Activated T-cell treated with anti-CD3 and anti-CD28 coated beads, Interleukin-2, amount 50 U/mL, for 1 hour (primary cell): ENCODE measurements at regions not wholly inside any gene's neighbourhood (a gene's known extent, or its start where the extent isn't known, plus 50 kb on each side); places are given as distances from the start of the nearest gene placed in this dataset.
"Not testable (repeated sequence)": the region's sequence is repeated elsewhere in the genome, so short reads cannot be mapped to it uniquely, and the experiment has no call there.

ENCODE experiments used
- DNase-seq: peaks from one replicate; pipeline ENCODE4 v3.0.0-alpha.2; 2020

DNA sequence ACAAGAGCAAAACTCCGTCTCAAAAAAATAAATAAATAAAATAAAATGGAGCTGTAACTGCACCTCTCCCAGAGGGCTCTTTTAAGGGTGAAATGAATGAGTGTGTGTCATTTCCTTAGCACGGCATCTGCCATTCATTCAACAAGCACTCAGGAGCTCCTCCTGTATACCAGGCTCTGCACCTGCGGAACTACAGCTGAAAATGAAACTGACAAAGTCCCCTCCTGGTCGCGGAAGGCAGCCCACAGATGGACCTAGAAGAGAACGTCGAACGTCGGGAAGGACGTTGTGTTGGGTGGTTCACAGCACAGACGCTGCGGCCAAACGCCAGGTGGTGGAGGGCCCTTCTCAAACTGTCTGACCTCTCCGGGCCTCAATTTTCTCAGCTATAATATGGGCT is 256.4 kb downstream of the TFAP2C start:
- no peak for DNase-seq

DNA sequence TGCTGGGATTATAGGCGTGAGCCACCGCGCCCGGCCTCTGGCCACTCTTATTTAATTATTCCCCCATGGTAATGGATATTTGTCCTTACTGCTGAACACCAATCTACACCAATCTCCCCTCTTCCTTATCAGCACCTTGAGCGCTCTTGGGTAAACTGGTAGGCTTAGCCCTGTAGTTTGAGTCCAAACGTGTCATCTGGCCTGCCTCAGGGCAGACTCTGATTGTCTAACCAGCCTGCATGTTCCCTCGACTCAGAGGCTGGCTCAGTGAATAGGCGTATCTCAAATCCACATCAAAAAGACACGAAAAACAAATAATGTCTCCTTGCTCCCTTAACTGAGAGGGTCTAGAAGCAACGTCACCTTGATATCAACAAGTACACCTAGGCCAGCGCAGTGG is 260.9 kb downstream of the TFAP2C start:
- DNase-seq = no peak

DNA sequence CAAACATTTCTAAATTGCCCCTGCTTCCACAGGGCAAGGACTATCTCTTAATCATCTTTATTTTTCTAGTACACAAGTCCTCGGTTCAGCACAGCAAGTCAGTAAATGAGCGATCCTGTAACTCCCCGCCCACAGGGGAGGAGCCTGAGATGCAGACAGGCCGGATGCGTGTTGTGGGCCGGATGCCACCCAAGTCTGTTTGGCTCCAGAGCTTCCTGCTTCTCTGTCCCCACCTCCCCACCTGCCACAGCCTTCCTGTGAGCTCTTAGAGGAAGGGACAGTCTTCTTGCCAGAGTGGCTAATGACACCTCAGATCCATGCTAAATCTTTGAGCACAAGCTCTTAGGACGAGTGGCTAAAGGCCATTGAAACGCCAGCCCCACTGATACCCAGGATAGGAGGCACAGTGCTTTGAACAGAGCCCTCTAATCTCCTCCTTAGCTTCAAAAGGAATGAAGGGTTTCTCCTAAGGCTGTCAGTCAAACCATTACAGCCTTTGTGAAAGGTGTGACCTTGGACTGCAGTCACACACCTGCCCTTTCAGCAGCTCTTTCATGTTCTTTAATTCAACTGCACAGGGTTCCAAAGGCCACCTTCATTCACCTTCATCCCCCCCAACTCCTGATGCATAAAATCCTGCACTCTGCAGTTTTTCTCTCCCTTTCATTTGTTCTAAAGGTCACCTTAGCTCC is 264.3 kb downstream of the TFAP2C start:
- DNase-seq = no peak

DNA sequence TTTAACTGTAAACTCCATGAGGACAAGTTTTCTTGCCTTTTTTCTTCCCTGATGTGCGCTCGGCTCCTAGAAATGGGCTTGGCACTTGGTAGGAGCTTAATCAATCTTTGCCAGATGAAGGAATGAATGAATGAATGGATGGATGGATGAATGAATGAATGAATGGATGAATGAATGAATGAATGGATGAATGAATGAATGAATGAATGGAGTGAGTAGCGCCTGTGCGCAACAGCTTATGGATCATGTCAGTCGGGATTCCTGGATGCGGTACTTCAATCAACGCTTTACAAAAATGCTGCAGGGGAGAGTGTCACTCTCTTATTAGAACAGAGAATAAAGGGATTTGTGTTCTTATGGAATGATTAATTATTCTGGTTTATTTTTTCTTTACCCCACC is 267.3 kb downstream of the TFAP2C start:
- DNase-seq = no peak

DNA sequence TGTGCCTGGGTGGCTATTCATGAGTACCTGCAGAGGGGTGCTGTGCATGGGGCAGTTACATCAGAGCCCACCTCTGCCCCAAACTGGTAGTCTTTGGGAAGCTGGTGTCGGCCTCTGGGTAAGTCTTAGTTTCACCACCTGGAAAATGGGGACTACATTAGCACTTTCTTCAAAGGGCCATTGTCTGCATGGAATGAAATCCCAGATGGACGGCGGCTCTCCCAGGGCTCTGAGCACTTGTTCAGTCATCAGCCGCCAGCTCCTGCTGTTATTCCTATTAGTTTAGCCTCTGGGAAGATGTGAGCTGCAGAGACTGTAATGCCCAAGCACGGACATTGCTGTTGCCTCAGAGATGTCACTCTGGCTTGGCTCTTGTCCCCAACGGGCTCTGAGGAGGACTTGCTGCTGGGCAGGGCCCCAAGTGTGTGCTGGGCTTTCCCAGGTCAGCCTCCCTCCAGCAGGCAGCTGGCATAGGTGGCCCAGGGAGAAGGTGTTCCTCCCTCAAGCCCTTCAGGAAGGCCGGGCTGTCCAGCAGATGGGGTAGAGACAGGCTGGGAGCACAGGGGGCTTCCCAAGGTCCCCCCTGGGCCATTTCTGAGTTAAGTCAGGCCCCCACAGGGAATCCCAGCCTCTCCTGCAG is 268.3 kb downstream of the TFAP2C start:
- no peak for DNase-seq

DNA sequence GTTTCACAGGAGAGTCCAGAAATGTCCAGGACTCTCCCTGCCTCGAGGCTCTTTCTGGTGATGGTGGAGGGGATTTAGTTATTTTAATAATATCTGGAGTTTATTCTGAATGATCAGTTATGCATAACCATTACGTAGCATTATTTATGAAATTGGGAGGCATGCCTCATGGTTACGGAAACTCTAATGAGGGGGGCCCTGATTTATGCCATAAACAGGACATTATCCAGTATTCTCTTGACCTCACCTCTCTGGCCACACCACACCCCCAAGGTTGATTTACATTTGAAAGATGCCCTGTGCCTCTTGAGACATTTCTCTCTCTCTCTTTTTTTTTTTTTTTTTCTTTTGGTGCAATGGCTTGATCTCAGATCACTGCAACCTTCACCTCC is 268.8 kb downstream of the TFAP2C start:
- DNase-seq = no peak

DNA sequence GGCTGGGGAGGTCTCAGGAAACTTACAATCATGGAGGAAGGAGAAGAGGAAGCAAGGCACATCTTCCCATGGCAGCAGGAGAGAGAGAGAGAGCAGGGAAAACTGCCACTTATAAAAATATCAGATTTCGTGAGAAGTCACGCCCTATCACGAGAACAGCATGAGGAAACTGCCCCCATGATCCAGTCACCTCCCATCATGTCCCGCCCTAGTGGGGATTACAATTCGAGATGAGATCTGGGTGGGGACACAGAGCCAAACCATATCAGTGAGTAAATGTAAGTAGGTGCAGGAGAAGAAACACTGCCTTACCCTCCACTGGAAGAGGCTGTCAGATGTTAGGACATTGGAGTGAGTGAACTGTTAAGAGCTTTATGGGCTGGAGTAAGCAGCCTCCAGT is 270.4 kb downstream of the TFAP2C start:
- no peak for DNase-seq

DNA sequence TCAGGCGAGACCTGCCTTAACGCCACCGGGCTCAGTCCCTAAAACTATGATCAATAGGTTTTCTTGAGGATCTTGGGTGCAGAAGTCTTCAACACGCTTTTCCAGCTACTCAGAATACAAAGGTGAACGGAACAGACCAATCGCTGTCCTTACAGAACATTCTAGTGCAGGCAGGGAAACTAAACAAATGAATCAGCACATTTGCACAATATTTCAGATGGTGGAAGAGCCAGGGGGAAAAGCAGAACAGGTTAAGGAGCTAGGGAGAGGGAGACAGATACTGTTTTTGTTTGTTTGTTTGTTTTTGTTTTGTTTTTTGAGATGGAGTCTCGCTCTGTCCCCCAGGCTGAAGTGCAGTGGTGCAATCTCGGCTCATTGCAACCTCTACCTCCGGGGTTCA is 271.1 kb downstream of the TFAP2C start:
- no peak for DNase-seq

DNA sequence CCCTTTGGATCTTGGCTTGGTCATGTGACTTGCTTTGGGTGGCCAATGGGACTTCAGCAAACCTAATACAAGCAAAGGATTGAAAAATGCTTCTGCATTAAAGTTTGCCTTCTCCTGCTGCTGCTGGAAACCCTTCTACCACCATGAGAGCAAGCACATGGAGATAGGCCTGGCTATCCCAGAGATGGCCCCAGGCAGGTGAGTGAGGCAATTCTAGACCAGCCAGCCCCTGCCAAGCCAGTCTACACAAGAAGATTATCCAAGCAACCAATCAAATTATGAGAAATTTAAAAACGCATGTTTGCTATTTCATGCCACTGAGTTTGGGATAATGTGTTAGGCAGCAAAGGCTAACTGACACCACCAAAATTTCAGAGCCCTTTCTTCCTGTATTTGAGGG is 274.3 kb downstream of the TFAP2C start:
- no peak for DNase-seq

DNA sequence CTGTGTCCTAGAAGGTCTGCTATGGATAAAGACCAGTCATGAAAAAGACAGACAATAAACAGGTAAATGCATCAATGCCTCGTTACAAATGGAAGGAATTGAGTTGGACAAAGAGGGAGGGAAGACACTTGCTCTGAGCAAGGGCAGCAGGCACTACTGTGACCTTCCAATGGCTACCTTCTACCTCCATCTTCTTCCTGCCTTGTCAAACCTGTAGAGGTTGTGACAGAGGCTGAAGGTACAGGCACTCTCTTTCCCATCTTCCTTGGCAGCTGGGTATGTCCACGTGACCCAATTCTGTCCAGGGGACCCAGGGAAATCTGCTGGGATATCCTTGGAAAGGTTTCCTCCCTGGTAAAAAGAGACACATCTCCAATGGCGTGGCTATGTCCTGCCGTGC is 274.8 kb downstream of the TFAP2C start:
- no peak for DNase-seq

DNA sequence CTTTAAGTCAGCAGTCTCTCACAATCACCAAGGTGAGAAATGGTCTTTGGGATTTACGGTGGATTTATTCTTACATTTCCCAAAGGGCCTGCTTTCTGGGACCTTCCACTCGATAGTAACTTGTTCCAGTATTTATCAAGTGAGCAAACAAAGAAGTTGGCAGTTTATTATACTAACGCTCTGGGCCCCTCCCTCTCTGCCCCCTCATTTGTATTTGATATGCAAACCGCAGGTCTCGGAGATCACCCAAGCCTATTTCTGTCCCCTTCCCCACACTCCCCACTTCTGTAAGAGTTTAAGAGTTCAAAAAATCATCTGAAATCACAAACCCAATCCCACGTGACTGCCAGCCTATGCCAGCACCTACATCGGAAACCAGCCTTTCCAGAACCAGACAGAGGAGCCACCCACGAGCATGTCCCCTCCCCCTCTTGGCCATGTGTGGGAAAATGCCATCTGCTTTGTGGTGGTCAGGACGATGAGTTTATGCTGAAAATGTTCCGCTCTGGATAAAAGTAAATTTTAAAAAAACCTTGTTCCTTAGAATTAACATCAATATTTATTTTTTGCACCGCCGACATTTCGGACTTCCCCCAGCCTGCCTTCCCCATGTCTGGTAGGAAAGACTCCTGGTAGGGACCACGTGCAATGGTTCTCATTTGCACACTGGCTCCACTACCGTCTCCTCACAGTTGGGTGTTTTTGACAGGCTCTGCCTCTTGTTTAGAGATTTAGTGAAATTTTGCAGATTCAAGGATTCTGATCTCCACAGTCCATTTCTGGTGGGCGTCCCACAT is 281.0 kb downstream of the TFAP2C start:
- no peak for DNase-seq

DNA sequence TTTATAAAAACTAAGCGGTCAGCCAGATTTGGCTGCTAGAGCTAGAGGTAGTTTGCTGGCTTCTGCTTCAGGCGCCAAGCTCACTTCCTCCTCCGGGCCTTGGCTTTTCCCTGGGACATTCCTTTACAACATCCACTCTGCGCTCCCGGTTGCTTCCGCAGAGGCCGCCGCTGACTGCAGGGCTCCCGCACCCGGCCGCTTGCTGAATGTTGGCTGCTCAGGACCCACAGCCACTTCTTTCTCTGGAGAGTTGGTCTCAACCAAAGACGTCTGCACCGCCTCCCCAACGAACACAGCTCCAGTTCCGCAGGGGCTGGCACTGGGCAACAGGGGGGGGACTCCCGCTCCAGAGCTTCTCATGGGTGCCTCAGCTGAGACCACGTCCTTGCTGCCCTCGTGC is 282.8 kb downstream of the TFAP2C start:
- DNase-seq = no peak

DNA sequence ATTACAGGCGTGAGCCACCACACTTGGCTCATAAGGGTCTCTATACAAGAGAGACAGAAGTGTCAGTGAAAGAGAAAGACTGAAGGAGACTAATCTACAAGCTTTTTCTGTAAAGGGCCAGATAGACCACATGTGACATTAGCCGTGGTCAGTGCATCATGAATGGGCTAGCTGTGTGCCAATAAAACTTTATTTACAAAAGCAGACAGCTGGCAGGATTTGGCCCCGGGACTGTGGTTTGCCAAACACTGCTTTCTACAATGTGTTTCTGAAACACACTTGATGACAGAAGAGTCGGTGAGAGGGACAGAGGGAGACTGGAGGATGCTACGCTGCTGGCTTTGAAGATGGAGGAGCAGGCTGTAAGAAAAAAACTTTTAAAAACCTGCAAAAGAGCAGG is 285.4 kb downstream of the TFAP2C start:
- DNase-seq = no peak

DNA sequence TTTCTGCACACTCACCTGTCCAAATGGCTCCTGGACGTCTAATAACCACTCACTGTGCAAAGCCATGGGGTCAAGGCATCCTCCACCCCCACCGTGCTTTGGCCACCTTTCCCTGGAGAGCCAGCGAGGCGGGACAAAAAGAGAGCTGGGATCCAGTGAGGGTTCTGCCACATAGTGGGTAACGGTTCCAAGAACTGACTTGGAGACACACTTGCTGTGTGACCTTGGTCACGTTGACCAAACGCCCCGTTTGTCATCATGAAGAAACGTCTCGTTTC is 287.2 kb downstream of the TFAP2C start:
- no peak for DNase-seq

DNA sequence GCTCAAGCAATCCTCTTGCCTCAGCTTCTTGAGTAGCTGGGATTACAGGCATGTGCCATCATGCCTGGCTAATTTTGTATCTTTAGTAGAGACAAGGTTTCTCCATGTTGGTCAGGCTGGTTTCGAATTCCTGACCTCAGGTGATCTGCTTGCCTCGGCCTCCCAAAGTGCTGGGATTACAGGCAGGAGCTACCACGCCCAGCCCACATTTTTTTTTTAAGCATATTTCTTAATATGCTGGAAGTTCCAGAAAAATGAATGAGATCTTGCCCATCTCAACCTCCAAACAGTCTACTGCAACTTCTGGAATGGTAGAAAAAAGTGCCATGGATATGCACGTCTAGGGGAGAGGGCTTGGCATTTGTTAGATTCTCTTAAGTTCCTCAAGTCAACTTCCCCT is 290.9 kb downstream of the TFAP2C start:
- DNase-seq = not testable (repeated sequence)

DNA sequence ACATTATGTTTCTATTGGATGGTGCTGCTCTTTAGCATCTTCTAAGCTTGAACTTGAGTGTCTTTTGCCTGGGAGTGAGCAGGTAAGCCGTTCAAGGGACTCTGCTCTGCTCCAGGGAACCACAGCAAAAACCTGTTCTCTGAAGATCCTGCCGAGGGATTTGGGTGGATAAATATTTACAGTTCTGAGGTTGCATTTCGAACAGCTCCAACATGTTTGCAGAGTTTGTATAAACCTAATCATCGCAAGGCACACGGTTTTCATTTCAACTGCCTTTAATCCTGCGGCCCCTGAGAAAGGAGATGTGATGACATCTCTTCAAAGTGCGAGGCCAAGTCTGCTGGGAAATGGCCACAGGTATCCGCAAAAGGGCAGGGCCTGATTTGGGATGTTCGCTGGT is 293.4 kb downstream of the TFAP2C start:
- no peak for DNase-seq

DNA sequence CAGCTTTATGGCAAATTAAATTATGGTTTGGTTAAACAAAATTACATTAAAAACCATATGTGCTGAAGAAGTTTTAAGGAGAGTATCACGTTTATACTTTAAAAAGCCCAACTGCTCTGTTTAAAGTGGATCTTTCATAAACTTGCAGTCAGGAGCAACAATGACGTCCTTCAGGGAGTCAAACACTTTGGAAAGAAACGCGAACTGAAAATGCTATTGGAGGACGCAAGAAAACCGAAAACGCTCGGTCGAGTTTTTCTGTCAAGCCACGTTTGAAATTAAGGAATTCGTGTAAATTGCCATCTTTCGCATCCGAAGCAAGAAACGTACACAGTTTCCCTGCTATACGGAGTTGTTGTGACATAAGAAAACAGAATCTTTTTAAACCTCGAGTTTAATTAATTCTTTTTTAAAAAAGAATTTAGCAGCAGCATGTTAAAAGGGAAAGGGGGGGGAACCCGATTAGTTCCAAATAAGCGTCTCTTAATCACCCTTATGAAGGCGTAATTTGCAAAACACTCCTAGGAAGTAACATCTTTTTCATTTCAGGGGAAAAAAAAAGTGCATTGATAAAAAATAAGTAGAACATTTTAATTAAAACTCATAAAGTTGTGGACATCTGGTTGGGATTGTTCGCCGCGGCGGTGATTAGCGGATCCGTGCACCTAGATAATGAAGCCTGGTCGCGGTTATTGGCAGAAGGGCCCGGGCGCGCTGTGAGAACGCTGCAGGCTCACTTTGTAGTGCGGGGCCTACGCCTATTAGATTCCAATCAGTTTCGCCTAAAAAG is 295.4 kb downstream of the TFAP2C start:
- DNase-seq = no peak

DNA sequence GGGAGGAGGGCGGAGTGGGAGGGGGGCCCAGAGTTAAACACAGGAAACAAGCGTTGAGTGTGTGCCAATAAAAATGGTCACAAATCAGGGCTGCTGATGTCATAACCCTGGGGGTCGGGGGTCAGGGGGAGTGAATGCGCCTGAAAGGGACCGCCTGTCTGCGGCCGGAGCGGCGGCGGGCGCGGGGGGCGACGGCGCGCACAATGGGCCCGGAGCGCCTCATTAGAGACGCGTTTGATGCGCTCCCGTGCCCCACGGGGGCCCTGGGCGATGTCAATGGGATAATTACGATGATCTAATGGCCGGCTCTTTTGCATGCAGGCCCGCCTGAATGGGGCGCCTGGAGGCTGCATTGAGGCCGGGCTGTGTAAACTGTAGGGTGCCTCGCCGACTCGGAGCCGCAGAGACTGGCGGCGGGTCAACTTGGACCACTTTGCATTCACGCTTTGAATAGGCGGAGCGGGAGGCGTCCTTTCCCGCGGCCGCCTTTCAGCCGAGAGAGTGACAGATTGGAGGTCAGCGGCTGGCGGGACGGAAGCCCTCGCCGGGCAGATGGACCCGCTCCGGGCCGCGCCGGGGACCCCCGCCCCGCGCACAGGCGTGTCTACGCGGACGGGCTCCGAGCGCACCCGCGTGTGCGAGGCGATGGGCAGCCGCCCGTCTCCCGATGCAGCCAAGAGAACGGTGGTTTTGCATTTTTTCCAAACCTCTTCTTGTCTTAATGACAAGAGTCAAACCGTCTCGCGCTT is 296.1 kb downstream of the TFAP2C start:
- DNase-seq = no peak

DNA sequence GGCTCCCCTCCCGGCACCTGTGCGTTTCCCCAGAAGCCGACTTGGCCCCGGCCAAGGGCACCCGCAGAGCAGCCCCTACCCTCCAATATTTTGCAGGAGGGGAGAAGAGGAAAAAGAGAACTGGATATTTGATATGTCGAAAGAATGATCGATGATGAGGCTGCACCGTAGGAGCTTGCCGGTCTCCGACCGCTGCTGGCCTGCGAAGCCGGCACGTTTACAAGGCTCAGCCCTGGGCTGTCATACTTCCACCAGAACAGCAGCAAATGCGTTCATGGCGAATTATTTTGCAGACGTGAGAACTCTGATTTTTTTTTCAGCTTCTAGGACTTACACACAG is 296.7 kb downstream of the TFAP2C start:
- DNase-seq = no peak

DNA sequence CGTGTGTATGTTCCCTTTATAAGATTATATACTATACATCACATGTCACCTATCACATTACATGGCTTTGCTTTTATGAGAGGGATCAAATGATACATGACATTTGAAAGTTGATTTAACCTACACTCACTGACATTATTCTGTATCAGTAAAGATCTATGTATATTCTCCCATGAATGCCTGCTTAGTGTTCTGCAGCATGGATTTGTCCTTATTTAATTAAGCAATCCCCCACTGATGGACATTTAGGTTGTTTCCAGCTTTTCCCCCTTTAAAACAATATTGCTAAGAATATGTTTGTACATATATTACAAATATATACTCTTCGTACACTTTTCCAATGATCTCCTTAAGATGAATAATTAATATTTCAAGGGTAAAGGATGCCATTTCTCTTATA is 297.4 kb downstream of the TFAP2C start:
- DNase-seq = no peak

DNA sequence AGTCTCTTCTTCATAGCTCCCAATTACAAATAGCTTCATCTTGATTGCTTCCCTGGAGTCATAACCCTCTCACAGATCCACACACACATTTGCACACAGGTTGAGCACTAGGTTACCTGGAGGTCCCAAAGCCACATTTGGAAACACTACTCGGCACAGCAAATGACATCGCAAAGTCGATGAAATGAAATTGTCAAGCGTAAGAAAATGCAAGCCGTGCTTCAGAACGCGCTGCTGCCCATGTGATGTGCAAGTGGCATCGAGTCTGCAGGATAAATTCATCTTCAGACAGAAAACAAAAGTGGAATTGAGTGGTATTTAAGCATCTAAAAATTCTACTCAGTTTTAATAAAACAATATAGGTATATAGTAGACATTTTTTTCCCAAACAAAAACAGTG is 298.0 kb downstream of the TFAP2C start:
- no peak for DNase-seq

DNA sequence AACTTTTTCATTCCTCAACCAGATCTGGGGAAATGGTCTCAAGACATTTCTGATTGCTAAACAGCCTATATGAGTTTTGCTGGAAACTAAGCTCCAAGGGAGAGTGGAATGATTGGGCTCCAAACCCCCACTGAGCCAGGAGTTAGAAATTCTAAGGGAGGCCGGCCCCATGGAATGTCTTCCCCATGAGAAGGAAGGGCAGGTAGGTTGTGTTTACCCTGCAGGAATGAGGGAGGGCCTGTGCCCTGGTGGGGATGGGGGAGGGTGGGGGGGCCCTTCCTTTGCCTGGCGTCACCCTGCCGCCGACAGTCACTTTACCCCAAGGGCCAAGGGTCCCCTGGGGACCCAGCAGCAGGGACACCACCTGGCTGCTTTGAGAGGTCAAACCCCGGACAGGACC is 298.9 kb downstream of the TFAP2C start:
- no peak for DNase-seq

DNA sequence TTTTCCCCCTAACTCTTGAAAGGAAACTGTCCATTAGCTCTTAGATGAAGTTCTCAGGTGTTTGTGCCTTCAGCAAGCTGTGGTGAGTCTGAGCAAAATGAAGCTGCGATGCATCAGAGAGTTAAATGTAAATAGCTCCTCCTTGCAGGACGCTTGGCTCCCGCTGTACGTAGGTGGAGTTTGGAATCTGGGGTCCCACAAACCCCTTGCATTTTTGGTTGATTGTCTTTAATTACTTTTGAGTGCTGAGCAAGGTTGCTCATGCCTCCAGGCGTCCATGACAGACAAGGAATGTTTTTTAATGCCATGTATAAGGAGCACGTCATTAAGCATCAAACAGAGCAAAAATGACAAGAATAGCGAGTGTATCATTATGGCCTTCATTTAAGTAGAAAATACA is 300.5 kb downstream of the TFAP2C start:
- no peak for DNase-seq
